Mucosa of descending colon (tissue), 3 donors: ENCODE measurements at regions not wholly inside any gene's neighbourhood (a gene's known extent, or its start where the extent isn't known, plus 50 kb on each side); places are given as distances from the start of the nearest gene placed in this dataset.

Source experiments
- ATAC-seq: fragments of 200-7000 bp; cut with Tn5 transposase; one replicate; pipeline ENCODE4 v1.9.1; 2020; ENCODE audit warnings: mild to moderate bottlenecking, moderate library complexity
- DNase-seq, 3 donors: peaks; one replicate each; pipeline ENCODE4 v3.0.0-alpha.2; 2020
- H3K36me3 ChIP-seq: fragments of 200-600 bp; one replicate; pipeline ENCODE4 v1.8.0; 2021; ENCODE audit warnings: low read depth, mild to moderate bottlenecking
- H3K4me1 ChIP-seq: fragments of 200-600 bp; one replicate; pipeline ENCODE4 v1.8.0; 2021; ENCODE audit warnings: low read depth, mild to moderate bottlenecking
- H3K4me3 ChIP-seq: fragments of 200-600 bp; one replicate; pipeline ENCODE4 v1.8.0; 2021; ENCODE audit warnings: mild to moderate bottlenecking
- H3K9me3 ChIP-seq: fragments of 200-600 bp; one replicate; pipeline ENCODE4 v1.8.0; 2021; ENCODE audit warnings: mild to moderate bottlenecking
- CTCF ChIP-seq: fragments of 200-600 bp; IDR thresholded peaks from one replicate; pipeline ENCODE4 v1.8.0; 2022; ENCODE audit warnings: antibody characterized with exemption, mild to moderate bottlenecking
- intact Hi-C, 2 donors: fragments of 100-400 bp; cut with DNase I in 1 of 2; cut with micrococcal nuclease in 1 of 2; formaldehyde crosslinking; loops; one replicate each; pipeline versions ENCODE4 v1.11.0 to v1.11.1; 2022; cut with DNase I, micrococcal nuclease
- donor health status: DM: no; HTN: no; CAD: no; lungs with moderate emphysema.
- donor health status: DM: no; HTN: no; CAD: no.
- donor health status: DM: no; HTN: yes; CAD: no.

- ATAC-seq (no peak), DNase-seq (no peak)
- Histone ChIP-seq H3K36me3 (no peaks in the 10 kb centered on the region), H3K4me3 (no peak overlapping the region), H3K9me3 (no peaks in the 10 kb centered on the region), H3K4me1 (no peaks in the 10 kb centered on the region)
- TF ChIP-seq CTCF: no peak
- intact Hi-C loops: no loop called here
These were observed 1319.3 kb downstream of the MAT2B start for GRCh38 chr5:164824671-164825070.

GRCh38 chr5:164832516-164832915 lies 1327.1 kb downstream of the MAT2B start:
- DNase-seq (no peak), ATAC-seq (no peak)
- TF ChIP-seq CTCF: no peak
- Histone ChIP-seq H3K4me1 (no peaks in the 10 kb centered on the region), H3K9me3 (no peaks in the 10 kb centered on the region), H3K36me3 (no peaks in the 10 kb centered on the region), H3K4me3 (no peak overlapping the region)
- intact Hi-C loops: no loop called here

- Histone ChIP-seq H3K4me1 (no peaks in the 10 kb centered on the region), H3K4me3 (no peak overlapping the region), H3K36me3 (no peaks in the 10 kb centered on the region), H3K9me3 (no peaks in the 10 kb centered on the region)
- DNase-seq (no peak), ATAC-seq (no peak)
- TF ChIP-seq CTCF: no peak
- intact Hi-C loops: no loop called here
These were observed 1338.9 kb downstream of the MAT2B start for GRCh38 chr5:164844348-164844747.

GRCh38 chr5:164860896-164861295 lies 1355.5 kb downstream of the MAT2B start:
- intact Hi-C loops: no loop called here
- Histone ChIP-seq H3K4me1 (no peaks in the 10 kb centered on the region), H3K4me3 (no peak overlapping the region), H3K36me3 (no peaks in the 10 kb centered on the region), H3K9me3 (no peaks in the 10 kb centered on the region)
- no peak for TF ChIP-seq CTCF
- DNase-seq (no peak), ATAC-seq (no peak)

GRCh38 chr5:164861610-164862009 lies 1356.2 kb downstream of the MAT2B start:
- ATAC-seq: no peak
- no peak for DNase-seq
- no peaks in the 10 kb centered on the region for H3K4me1 ChIP-seq
- intact Hi-C loops: no loop called here
- TF ChIP-seq CTCF: no peak
- H3K4me3 ChIP-seq: no peak overlapping the region
- no peaks in the 10 kb centered on the region for H3K9me3 ChIP-seq
- H3K36me3 ChIP-seq: no peaks in the 10 kb centered on the region

- no peak for TF ChIP-seq CTCF
- no peaks in the 10 kb centered on the region for H3K9me3 ChIP-seq
- ATAC-seq (no peak), DNase-seq (no peak)
- no peaks in the 10 kb centered on the region for H3K4me1 ChIP-seq
- H3K36me3 ChIP-seq: no peaks in the 10 kb centered on the region
- intact Hi-C loops: no loop called here
- no peak overlapping the region for H3K4me3 ChIP-seq
These were observed 1363.3 kb downstream of the MAT2B start for GRCh38 chr5:164868761-164869160.
